HCT116 (cell line): ENCODE measurements at regions not wholly inside any gene's neighbourhood (a gene's known extent, or its start where the extent isn't known, plus 50 kb on each side); places are given as distances from the start of the nearest gene placed in this dataset.

Experiments used
- ATAC-seq: fragments of 200-7000 bp; cut with Tn5 transposase; 2 replicates; pipeline ENCODE4 v1.9.1; 2020; ENCODE audit warnings: mild to moderate bottlenecking, moderate library complexity
- BruUV-seq: library from RNA; stranded (reverse); fragments of 400-500 nt; replicated peaks from 2 replicates; lab custom pipeline; 2021; lab: Mats Ljungman, UMichigan
- CTCF ChIA-PET: fragments of 300-600 bp; sonication (Branson Sonifier 250); formaldehyde crosslinking; loops from one replicate; lab custom pipeline; 2021; ENCODE audit warnings: antibody characterized with exemption; lab: Charles Lee
- POLR2A ChIA-PET: fragments of 300-600, 350-600 bp; sonication (Branson Sonifier 250); formaldehyde crosslinking; loops from one replicate; lab custom pipeline; 2021; ENCODE audit warnings: antibody characterized with exemption; lab: Charles Lee
- RAD21 ChIA-PET, 2 experiments: fragments of 300-600 bp; sonication (Branson Sonifier 250); formaldehyde crosslinking; loops; one replicate each; lab custom pipeline; 2023; ENCODE audit warnings: low total read pairs in 2 of 2; ENCODE audit not compliant: uncharacterized antibody in 2 of 2, unreplicated experiment in 2 of 2, low non-redundant PET in 1 of 2; lab: Charles Lee
- DNase-seq: peaks from one replicate; pipeline ENCODE4 v3.0.0-alpha.2; 2010; ENCODE audit warnings: low read depth, low spot score
- H2AFZ ChIP-seq: fragments of 200-600 bp; shearing (Covaris generic), sonication (generic); 2 replicates; pipeline ENCODE4 v1.6.1; 2017; ENCODE audit warnings: low read depth, mixed run types, mixed read lengths, antibody characterized with exemption, low read length; ENCODE audit not compliant: poor library complexity, severe bottlenecking
- H3K27ac ChIP-seq: 2 replicates; pipeline ENCODE4 v1.5.1; 2012; ENCODE audit warnings: low read depth, low read length
- H3K27me3 ChIP-seq: fragments of 200-600 bp; sonication (generic); 2 replicates; pipeline ENCODE4 v1.6.1; 2016; ENCODE audit warnings: mixed run types, low read length, mixed read lengths; ENCODE audit not compliant: insufficient read depth
- H3K36me3 ChIP-seq, 2 experiments: fragments of 200-500 bp in 1 of 2; fragments of 200-600 bp in 1 of 2; sonication (Bioruptor generic) in 1 of 2; sonication (generic) in 1 of 2; 2 replicates each; pipeline versions ENCODE4 v1.5.1 to v1.6.1; 2014 to 2016; ENCODE audit warnings: low read length in 2 of 2, inconsistent platforms in 1 of 2, mixed read lengths in 1 of 2, mixed run types in 1 of 2; ENCODE audit not compliant: insufficient read depth in 2 of 2, control insufficient read depth in 1 of 2
- H3K4me1 ChIP-seq, 2 experiments: fragments of 200-600 bp in 1 of 2; sonication (generic) in 1 of 2; 2 replicates each; pipeline versions ENCODE4 v1.5.1 to v1.6.1; 2012 to 2017; ENCODE audit warnings: low read length in 2 of 2, inconsistent platforms in 1 of 2, mild to moderate bottlenecking in 1 of 2, mixed read lengths in 1 of 2, mixed run types in 1 of 2, moderate library complexity in 1 of 2; ENCODE audit not compliant: insufficient read depth in 2 of 2, control insufficient read depth in 1 of 2
- H3K4me2 ChIP-seq: fragments of 200-600 bp; sonication (generic); 2 replicates; pipeline ENCODE4 v1.6.1; 2017; ENCODE audit warnings: mixed run types, low read length, mixed read lengths
- H3K4me3 ChIP-seq, 2 experiments: fragments of 200-600 bp in 1 of 2; sonication (generic) in 1 of 2; replicated peaks in 1 of 2; 2 replicates each; pipeline ENCODE4 v1.5.1; 2011 to 2016; ENCODE audit warnings: low read length in 2 of 2, control low read depth in 1 of 2, low read depth in 1 of 2, mild to moderate bottlenecking in 1 of 2, mixed read lengths in 1 of 2, mixed run types in 1 of 2
- H3K79me2 ChIP-seq: fragments of 200-600 bp; sonication (generic); 2 replicates; pipeline ENCODE4 v1.6.1; 2017; ENCODE audit warnings: mild to moderate bottlenecking, mixed run types, low read length, moderate library complexity, mixed read lengths; ENCODE audit not compliant: insufficient read depth
- H3K9ac ChIP-seq: fragments of 200-600 bp; sonication (generic); 2 replicates; pipeline ENCODE4 v1.6.1; 2016; ENCODE audit warnings: low read length, mixed read lengths
- H3K9me2 ChIP-seq: fragments of 200-600 bp; sonication (generic), shearing (Covaris generic); 2 replicates; pipeline ENCODE4 v1.6.1; 2017; ENCODE audit warnings: mixed run types, mild to moderate bottlenecking, moderate library complexity; ENCODE audit not compliant: insufficient read depth
- H3K9me3 ChIP-seq, 2 experiments: fragments of 200-500 bp in 1 of 2; fragments of 200-600 bp in 1 of 2; sonication (Bioruptor generic) in 1 of 2; sonication (generic) in 1 of 2; 2 replicates each; pipeline ENCODE4 v1.6.1; 2014 to 2017; ENCODE audit warnings: low read length in 2 of 2, mixed read lengths in 2 of 2, inconsistent platforms in 1 of 2, low read depth in 1 of 2, mild to moderate bottlenecking in 1 of 2, mixed run types in 1 of 2, moderate library complexity in 1 of 2; ENCODE audit not compliant: control insufficient read depth in 1 of 2, insufficient read depth in 1 of 2
- H4K20me1 ChIP-seq: fragments of 200-600 bp; sonication (generic), shearing (Covaris generic); 2 replicates; pipeline ENCODE4 v1.6.1; 2017; ENCODE audit warnings: mixed run types, mild to moderate bottlenecking, moderate library complexity; ENCODE audit not compliant: insufficient read depth
- CBX3 ChIP-seq: IDR thresholded peaks from 2 replicates; pipeline ENCODE4 v1.6.1; 2012; ENCODE audit warnings: low read depth
- ELF1 ChIP-seq: IDR thresholded peaks from 2 replicates; pipeline ENCODE4 v1.6.1; 2012; ENCODE audit warnings: low read depth, borderline replicate concordance
- EZH2phosphoT487 ChIP-seq: fragments of 200-600 bp; IDR thresholded peaks from 2 replicates; pipeline ENCODE4 v1.6.1; 2018; ENCODE audit warnings: antibody characterized with exemption, borderline replicate concordance
- JUND ChIP-seq: IDR thresholded peaks from 2 replicates; pipeline ENCODE4 v1.6.1; 2012
- POLR2A ChIP-seq: IDR thresholded peaks from 2 replicates; pipeline ENCODE4 v1.7.0; 2011; ENCODE audit warnings: borderline replicate concordance; ENCODE audit not compliant: insufficient read depth, insufficient read length; ENCODE audit errors: extremely low read depth
- RAD21 ChIP-seq: IDR thresholded peaks from 2 replicates; pipeline ENCODE4 v1.6.1; 2012; ENCODE audit warnings: low read depth, mild to moderate bottlenecking
- SIN3A ChIP-seq: IDR thresholded peaks from 2 replicates; pipeline ENCODE4 v1.6.1; 2012; ENCODE audit warnings: low read depth
- SRF ChIP-seq: IDR thresholded peaks from 2 replicates; pipeline ENCODE4 v1.6.1; 2012; ENCODE audit warnings: low read depth
- TCF7L2 ChIP-seq: IDR thresholded peaks from 2 replicates; pipeline ENCODE4 v1.7.0; 2011; ENCODE audit warnings: borderline replicate concordance, inconsistent platforms; ENCODE audit not compliant: insufficient read depth, insufficient read length; ENCODE audit errors: extremely low read depth
- YY1 ChIP-seq: IDR thresholded peaks from 2 replicates; pipeline ENCODE4 v1.6.1; 2011; ENCODE audit warnings: low read length, low read depth, moderate library complexity, mild to moderate bottlenecking; ENCODE audit not compliant: insufficient replicate concordance; ENCODE audit errors: extremely low read depth
- intact Hi-C: fragments of 100-400 bp; cut with micrococcal nuclease; formaldehyde crosslinking; loops from 2 replicates; pipeline ENCODE4 v1.10.0; 2022
- TF ChIP-seq, protein P1 (sequence below): IDR thresholded peaks from 2 replicates; pipeline ENCODE4 v1.6.1; 2012
- TF ChIP-seq, protein P2 (sequence below): IDR thresholded peaks from 2 replicates; pipeline ENCODE4 v1.6.1; 2012; ENCODE audit warnings: low read depth
- TF ChIP-seq, protein P3 (sequence below): IDR thresholded peaks from 2 replicates; pipeline ENCODE4 v1.6.1; 2012

DNA sequence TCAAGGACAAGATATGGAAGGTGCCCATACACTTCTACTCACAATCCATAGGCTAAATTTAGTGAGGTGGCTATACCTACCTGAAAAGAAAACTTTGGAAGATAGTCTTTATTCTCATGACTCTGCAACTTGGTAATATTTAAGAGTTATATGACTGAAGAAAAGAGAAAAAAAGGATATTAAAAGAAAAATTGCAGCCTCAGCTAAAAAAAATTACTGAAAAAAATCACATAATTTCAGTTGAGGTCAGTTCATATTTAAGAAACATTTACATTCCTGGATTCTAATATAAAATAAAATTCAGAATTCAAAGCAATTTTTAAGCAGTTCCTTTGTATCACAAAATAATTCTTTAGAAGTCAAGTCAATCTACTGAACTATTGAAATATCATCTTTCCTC is 166.5 kb downstream of the GABRG1 start:
- intact Hi-C loops: no loop called here
- ChIA-PET RAD21 (no interaction called here), POLR2A (no interaction called here)

More for the DNA sequence above, 166.5 kb downstream of the GABRG1 start:
- peaks cover 0 to 20% of the 10 kb centered on the region in 2 experiments; a peak in 2 of 4 replicates for H3K9me3 ChIP-seq
- H3K9ac ChIP-seq: no peak overlapping the region
- H3K4me1 ChIP-seq: no peaks in the 10 kb centered on the region
- CTCF ChIA-PET: no interaction called here
- no peak for TF ChIP-seq EZH2phosphoT487
- TF ChIP-seq SRF: no peak
- TF ChIP-seq RAD21: no peak
- no peak for TF ChIP-seq ELF1
- TF ChIP-seq, protein P1, sequence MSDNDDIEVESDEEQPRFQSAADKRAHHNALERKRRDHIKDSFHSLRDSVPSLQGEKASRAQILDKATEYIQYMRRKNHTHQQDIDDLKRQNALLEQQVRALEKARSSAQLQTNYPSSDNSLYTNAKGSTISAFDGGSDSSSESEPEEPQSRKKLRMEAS: no peak
- no peak for TF ChIP-seq CBX3
- no peak for TF ChIP-seq SIN3A
- no peak for TF ChIP-seq TCF7L2
- TF ChIP-seq, protein P2, sequence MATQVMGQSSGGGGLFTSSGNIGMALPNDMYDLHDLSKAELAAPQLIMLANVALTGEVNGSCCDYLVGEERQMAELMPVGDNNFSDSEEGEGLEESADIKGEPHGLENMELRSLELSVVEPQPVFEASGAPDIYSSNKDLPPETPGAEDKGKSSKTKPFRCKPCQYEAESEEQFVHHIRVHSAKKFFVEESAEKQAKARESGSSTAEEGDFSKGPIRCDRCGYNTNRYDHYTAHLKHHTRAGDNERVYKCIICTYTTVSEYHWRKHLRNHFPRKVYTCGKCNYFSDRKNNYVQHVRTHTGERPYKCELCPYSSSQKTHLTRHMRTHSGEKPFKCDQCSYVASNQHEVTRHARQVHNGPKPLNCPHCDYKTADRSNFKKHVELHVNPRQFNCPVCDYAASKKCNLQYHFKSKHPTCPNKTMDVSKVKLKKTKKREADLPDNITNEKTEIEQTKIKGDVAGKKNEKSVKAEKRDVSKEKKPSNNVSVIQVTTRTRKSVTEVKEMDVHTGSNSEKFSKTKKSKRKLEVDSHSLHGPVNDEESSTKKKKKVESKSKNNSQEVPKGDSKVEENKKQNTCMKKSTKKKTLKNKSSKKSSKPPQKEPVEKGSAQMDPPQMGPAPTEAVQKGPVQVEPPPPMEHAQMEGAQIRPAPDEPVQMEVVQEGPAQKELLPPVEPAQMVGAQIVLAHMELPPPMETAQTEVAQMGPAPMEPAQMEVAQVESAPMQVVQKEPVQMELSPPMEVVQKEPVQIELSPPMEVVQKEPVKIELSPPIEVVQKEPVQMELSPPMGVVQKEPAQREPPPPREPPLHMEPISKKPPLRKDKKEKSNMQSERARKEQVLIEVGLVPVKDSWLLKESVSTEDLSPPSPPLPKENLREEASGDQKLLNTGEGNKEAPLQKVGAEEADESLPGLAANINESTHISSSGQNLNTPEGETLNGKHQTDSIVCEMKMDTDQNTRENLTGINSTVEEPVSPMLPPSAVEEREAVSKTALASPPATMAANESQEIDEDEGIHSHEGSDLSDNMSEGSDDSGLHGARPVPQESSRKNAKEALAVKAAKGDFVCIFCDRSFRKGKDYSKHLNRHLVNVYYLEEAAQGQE: no peak
- no peak for TF ChIP-seq JUND
- TF ChIP-seq POLR2A: no peak
- TF ChIP-seq, protein P3, sequence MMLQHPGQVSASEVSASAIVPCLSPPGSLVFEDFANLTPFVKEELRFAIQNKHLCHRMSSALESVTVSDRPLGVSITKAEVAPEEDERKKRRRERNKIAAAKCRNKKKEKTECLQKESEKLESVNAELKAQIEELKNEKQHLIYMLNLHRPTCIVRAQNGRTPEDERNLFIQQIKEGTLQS: no peak
- TF ChIP-seq YY1: no peak
- no peak overlapping the region for H2AFZ ChIP-seq
- no peak overlapping the region for H3K4me2 ChIP-seq
- no peak for DNase-seq
- H3K4me3 ChIP-seq: no peak overlapping the region
- no peaks in the 10 kb centered on the region for H3K36me3 ChIP-seq
- no peaks in the 10 kb centered on the region for H3K27me3 ChIP-seq
- H3K79me2 ChIP-seq: no peaks in the 10 kb centered on the region
- ATAC-seq: no peak
- H4K20me1 ChIP-seq: no peaks in the 10 kb centered on the region
- no peak overlapping the region for H3K27ac ChIP-seq
- no TSS peak for BruUV-seq
- H3K9me2 ChIP-seq: no peaks in the 10 kb centered on the region
